HL-60 (cell line): ENCODE measurements at regions not wholly inside any gene's neighbourhood (a gene's known extent, or its start where the extent isn't known, plus 50 kb on each side); places are given as distances from the start of the nearest gene placed in this dataset.
"Not testable (repeated sequence)": the region's sequence is repeated elsewhere in the genome, so short reads cannot be mapped to it uniquely, and the experiment has no call there.

ENCODE experiments used
- DNase-seq, 2 experiments: peaks; one replicate each; pipeline ENCODE4 v3.0.0-alpha.2; 2010 to 2020; ENCODE audit warnings: low read depth in 1 of 2, low spot score in 1 of 2
- H3K27ac ChIP-seq: fragments of 250-450 bp; sonication (Bioruptor Pico); replicated peaks from 2 replicates; pipeline ENCODE4 v1.5.1; 2020; ENCODE audit warnings: mild to moderate bottlenecking, moderate library complexity
- H3K27me3 ChIP-seq: fragments of 250-450 bp; sonication (Bioruptor Pico); 2 replicates; pipeline ENCODE4 v1.5.1; 2021; ENCODE audit warnings: mild to moderate bottlenecking, moderate library complexity; ENCODE audit not compliant: insufficient read depth, poor library complexity, severe bottlenecking
- H3K4me3 ChIP-seq: replicated peaks from 2 replicates; pipeline ENCODE4 v1.5.1; 2011; ENCODE audit warnings: mild to moderate bottlenecking, control low read depth, low read length; ENCODE audit not compliant: insufficient read depth
- GABPA ChIP-seq: IDR thresholded peaks from 2 replicates; pipeline ENCODE4 v1.6.1; 2012; ENCODE audit warnings: low read depth
- POLR2AphosphoS5 ChIP-seq: IDR thresholded peaks from 2 replicates; pipeline ENCODE4 v1.6.1; 2012; ENCODE audit warnings: low read depth
- SPI1 ChIP-seq: IDR thresholded peaks from 2 replicates; pipeline ENCODE4 v1.6.1; 2012; ENCODE audit warnings: low read depth, mild to moderate bottlenecking, borderline replicate concordance
- TF ChIP-seq, protein P1 (sequence below): IDR thresholded peaks from one replicate; pipeline ENCODE4 v1.5.1; 2011; ENCODE audit warnings: low read length, control low read depth, inconsistent platforms; ENCODE audit not compliant: insufficient read depth
- TF ChIP-seq, protein P2 (sequence below): IDR thresholded peaks from 2 replicates; pipeline ENCODE4 v1.6.1; 2012; ENCODE audit warnings: low read depth; ENCODE audit not compliant: insufficient replicate concordance

DNA sequence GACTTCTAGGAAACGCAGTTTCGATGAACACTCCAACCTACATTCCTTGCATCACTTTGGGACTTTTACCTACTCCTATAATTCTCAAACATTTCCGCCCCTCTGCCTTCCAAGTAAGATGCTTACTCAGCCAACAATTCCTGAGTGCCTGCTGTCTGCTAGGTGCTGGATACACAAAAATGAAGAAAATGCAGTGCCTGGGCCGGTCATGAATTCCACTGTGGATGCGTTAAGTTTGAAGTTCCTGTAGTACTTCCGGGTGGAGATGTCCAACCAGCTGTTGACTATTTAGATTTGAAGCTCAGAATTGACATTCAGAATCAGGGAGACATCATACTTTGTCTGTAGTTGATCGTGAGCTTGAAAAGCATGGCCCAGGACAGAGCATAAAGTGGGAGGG is 89.2 kb downstream of the LYZL1 start:
- no peak for DNase-seq
- no peaks in the 10 kb centered on the region for H3K27me3 ChIP-seq
- TF ChIP-seq, protein P1, sequence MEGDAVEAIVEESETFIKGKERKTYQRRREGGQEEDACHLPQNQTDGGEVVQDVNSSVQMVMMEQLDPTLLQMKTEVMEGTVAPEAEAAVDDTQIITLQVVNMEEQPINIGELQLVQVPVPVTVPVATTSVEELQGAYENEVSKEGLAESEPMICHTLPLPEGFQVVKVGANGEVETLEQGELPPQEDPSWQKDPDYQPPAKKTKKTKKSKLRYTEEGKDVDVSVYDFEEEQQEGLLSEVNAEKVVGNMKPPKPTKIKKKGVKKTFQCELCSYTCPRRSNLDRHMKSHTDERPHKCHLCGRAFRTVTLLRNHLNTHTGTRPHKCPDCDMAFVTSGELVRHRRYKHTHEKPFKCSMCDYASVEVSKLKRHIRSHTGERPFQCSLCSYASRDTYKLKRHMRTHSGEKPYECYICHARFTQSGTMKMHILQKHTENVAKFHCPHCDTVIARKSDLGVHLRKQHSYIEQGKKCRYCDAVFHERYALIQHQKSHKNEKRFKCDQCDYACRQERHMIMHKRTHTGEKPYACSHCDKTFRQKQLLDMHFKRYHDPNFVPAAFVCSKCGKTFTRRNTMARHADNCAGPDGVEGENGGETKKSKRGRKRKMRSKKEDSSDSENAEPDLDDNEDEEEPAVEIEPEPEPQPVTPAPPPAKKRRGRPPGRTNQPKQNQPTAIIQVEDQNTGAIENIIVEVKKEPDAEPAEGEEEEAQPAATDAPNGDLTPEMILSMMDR = no peak
- TF ChIP-seq, protein P2, sequence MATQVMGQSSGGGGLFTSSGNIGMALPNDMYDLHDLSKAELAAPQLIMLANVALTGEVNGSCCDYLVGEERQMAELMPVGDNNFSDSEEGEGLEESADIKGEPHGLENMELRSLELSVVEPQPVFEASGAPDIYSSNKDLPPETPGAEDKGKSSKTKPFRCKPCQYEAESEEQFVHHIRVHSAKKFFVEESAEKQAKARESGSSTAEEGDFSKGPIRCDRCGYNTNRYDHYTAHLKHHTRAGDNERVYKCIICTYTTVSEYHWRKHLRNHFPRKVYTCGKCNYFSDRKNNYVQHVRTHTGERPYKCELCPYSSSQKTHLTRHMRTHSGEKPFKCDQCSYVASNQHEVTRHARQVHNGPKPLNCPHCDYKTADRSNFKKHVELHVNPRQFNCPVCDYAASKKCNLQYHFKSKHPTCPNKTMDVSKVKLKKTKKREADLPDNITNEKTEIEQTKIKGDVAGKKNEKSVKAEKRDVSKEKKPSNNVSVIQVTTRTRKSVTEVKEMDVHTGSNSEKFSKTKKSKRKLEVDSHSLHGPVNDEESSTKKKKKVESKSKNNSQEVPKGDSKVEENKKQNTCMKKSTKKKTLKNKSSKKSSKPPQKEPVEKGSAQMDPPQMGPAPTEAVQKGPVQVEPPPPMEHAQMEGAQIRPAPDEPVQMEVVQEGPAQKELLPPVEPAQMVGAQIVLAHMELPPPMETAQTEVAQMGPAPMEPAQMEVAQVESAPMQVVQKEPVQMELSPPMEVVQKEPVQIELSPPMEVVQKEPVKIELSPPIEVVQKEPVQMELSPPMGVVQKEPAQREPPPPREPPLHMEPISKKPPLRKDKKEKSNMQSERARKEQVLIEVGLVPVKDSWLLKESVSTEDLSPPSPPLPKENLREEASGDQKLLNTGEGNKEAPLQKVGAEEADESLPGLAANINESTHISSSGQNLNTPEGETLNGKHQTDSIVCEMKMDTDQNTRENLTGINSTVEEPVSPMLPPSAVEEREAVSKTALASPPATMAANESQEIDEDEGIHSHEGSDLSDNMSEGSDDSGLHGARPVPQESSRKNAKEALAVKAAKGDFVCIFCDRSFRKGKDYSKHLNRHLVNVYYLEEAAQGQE = no peak
- TF ChIP-seq SPI1 = no peak
- TF ChIP-seq GABPA = no peak
- TF ChIP-seq POLR2AphosphoS5 = no peak
- H3K4me3 ChIP-seq = no peak overlapping the region
- H3K27ac ChIP-seq = no peak overlapping the region

DNA sequence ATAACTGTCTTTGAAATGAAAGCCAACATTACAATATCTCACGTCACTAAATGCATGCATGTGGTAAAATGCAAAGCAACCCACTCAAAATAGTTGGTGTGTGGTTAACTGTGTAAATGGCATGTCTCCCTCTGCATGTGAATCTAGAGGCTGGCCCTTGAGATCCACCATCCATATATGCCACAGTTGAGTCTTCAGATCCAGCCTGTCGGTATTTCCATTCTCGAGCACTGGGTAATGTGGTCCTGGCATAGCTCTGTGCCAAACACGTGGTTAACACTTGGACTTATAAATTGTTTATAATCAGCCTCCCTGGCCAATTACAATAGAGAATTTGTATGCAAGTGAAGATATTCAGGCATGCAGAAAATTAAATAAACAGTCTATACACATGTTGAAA is 90.3 kb downstream of the LYZL1 start:
- Histone ChIP-seq H3K27me3 (no peaks in the 10 kb centered on the region), H3K4me3 (no peak overlapping the region), H3K27ac (no peak overlapping the region)
- no peak for DNase-seq
- no peak for TF ChIP-seq SPI1
- TF ChIP-seq POLR2AphosphoS5 = no peak
- no peak for TF ChIP-seq GABPA
- TF ChIP-seq, protein P2 = no peak
- TF ChIP-seq, protein P1 = no peak

DNA sequence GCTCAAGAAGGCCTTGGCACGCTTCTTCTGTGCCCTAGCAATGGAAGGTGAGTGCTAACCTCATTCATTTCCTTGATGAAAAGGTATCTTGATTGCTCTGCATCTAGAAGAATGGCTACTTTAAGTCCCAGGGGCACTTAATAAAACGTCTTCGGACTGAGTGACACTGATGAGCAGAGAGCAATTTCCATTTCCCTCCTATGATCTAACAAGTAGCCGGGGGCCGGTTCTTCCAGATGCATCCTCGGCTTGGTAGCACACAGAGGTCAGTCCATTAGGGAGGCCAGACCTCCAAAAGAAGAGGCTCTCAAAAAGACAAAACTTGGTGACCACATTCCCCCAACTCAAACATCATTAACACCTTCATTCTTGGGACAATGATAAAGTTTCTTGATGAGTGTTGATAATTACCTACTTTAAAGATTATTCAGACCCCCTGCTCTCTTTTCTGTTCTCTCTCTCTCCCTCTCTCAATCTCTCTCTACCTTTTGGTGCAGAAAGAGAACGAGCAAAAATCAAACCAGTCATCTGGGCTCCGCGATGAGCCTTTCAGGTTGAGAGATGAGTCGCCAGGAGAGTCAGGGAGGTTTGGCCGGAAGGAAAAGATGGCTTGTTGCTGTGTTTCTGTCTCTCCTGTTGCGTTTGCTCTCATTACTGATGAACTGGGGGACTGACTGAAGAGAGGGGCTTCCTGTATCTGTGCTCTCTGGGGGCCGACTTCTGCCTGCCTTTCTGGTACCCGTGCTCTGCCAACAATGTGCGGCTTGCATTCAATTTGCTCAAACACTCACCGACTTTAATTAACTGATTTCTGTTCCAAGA is 91.1 kb downstream of the LYZL1 start:
- DNase-seq, H3K27me3 ChIP-seq, H3K27ac ChIP-seq, H3K4me3 ChIP-seq: not testable (repeated sequence)

DNA sequence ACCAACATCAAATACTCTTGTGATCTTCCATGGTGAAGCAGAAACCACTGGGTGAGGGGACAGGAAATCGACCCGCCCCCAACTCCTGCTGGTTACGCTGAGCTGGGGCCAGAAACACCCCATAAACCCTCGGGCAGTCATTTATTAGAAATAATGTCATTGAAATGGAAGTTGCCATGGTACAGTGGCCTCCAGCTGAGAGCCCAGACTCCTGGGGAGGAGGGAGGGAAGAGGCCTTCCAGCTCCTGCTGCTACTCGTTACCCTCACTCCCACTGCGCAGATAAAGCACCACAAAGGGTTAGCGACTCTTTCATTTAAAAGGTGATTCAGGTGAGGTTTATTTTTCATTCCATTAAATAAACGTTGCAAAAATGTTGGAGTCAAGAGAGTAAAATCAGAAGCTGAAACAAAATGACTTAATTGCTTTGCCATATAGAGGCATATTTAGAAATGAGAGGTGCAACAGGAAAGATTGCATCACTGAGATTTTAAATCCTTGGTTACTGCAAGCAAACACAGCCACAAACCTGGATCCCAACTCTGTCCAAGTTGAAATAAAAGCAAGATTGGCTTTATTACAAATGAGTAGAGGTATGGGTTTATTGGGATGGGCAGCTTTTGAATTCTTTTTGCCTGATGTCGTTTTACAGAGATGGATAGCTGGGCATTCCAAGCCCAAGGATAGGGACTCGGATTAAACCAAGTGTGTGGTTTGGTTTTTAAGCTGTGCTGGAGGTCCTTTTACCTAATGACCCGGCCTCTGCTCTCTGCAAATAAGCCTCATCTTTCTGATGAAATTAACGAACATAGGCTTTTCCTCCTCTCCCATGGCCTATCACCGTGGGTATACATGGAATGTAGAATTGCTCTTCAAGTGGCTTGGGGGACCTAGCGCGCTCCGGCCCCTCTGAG is 92.0 kb downstream of the LYZL1 start:
- H3K27ac ChIP-seq, H3K27me3 ChIP-seq, DNase-seq, H3K4me3 ChIP-seq: not testable (repeated sequence)
